ENCODE measurements at regions not wholly inside any gene's neighbourhood (a gene's known extent, or its start where the extent isn't known, plus 50 kb on each side); places are given as distances from the start of the nearest gene placed in this dataset.

- DNase-seq (ENCODE audit: low read depth in 2 of 2) = no peak
Measured at GRCh38 chr1:10848109-10848684, 51.8 kb upstream of the CASZ1 start.

GRCh38 chr1:10850026-10850425 is 53.6 kb upstream of the CASZ1 start:
- no peak for DNase-seq (ENCODE audit: low read depth in 2 of 2)

GRCh38 chr1:10851024-10852013 is 54.9 kb upstream of the CASZ1 start:
- DNase-seq (ENCODE audit: low read depth in 2 of 2) = no peak

GRCh38 chr1:10852018-10852417 is 55.6 kb upstream of the CASZ1 start:
- DNase-seq (ENCODE audit: low read depth in 2 of 2) = no peak

- no peak for DNase-seq (ENCODE audit: low read depth in 2 of 2)
Measured at GRCh38 chr1:10852486-10852885, 56.0 kb upstream of the CASZ1 start.

GRCh38 chr1:10852998-10853520 is 56.6 kb upstream of the CASZ1 start:
- DNase-seq (ENCODE audit: low read depth in 2 of 2) = no peak

- DNase-seq (ENCODE audit: low read depth in 2 of 2) = no peak
Measured at GRCh38 chr1:10853701-10854100, 57.3 kb upstream of the CASZ1 start.

GRCh38 chr1:10854856-10855459 is 58.5 kb upstream of the CASZ1 start:
- no peak for DNase-seq (ENCODE audit: low read depth in 2 of 2)

GRCh38 chr1:10856176-10856683 is 59.8 kb upstream of the CASZ1 start:
- DNase-seq (ENCODE audit: low read depth in 2 of 2) = no peak

GRCh38 chr1:10856863-10857598 is 60.6 kb upstream of the CASZ1 start:
- no peak for DNase-seq (ENCODE audit: low read depth in 2 of 2)

- no peak for DNase-seq (ENCODE audit: low read depth in 2 of 2)
Measured at GRCh38 chr1:10857687-10858086, 61.2 kb upstream of the CASZ1 start.

GRCh38 chr1:10860218-10860617 is 63.8 kb upstream of the CASZ1 start:
- DNase-seq (ENCODE audit: low read depth in 2 of 2) = no peak

- DNase-seq (ENCODE audit: low read depth in 2 of 2) = no peak
Measured at GRCh38 chr1:10860682-10861081, 64.2 kb upstream of the CASZ1 start.

- no peak for DNase-seq (ENCODE audit: low read depth in 2 of 2)
Measured at GRCh38 chr1:10861822-10862221, 65.4 kb upstream of the CASZ1 start.

GRCh38 chr1:10862743-10863335 is 66.4 kb upstream of the CASZ1 start:
- no peak for DNase-seq (ENCODE audit: low read depth in 2 of 2)

GRCh38 chr1:10863886-10864285 is 67.4 kb upstream of the CASZ1 start:
- DNase-seq (ENCODE audit: low read depth in 2 of 2) = no peak

- no peak for DNase-seq (ENCODE audit: low read depth in 2 of 2)
Measured at GRCh38 chr1:10864776-10865175, 68.3 kb upstream of the CASZ1 start.

GRCh38 chr1:10865518-10866320 is 69.3 kb upstream of the CASZ1 start:
- no peak for DNase-seq (ENCODE audit: low read depth in 2 of 2)

GRCh38 chr1:10866321-10867093 is 70.1 kb upstream of the CASZ1 start:
- peak in 1 of 2 donors; percentile 9 for DNase-seq (ENCODE audit: low read depth in 2 of 2)
